Erythroblast (primary cell): ENCODE measurements at regions not wholly inside any gene's neighbourhood (a gene's known extent, or its start where the extent isn't known, plus 50 kb on each side); places are given as distances from the start of the nearest gene placed in this dataset.
A peak's percentile ranks its signal among the peaks of the same experiment; 100 is the strongest.

Source experiments
- DNase-seq, 2 experiments: peaks; one replicate each; lab custom pipeline; 2025; lab: John Stamatoyannopoulos, UW
- GATA1 ChIP-seq: IDR thresholded peaks from 2 replicates; pipeline ENCODE4 v1.6.1; 2011; ENCODE audit warnings: low read depth, mild to moderate bottlenecking, control low read depth, low read length, moderate library complexity
- POLR2A ChIP-seq: IDR thresholded peaks from 2 replicates; pipeline ENCODE4 v1.6.1; 2011; ENCODE audit warnings: mild to moderate bottlenecking, low read length

DNA sequence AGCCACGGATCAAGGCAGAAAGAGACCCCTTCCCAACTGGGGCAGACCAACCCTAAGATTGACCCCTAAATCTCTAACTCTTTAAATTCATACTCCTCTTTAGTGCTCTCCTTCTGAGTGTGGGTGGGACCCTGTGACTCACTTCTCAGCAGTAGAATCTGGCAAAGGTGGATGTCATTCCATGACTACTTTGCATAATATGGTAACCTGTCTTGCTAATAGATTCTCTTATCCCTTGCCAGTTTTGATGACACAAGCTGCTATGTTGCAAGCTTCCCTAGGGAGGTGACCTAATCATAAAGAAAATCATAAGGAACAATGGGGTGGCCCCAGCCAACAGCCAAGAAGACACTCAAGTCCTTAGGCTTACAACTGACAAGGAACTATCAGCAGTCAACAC is 155.4 kb upstream of the VWC2 start:
- TF ChIP-seq GATA1 (no peak), POLR2A (no peak)
- no peak for DNase-seq

DNA sequence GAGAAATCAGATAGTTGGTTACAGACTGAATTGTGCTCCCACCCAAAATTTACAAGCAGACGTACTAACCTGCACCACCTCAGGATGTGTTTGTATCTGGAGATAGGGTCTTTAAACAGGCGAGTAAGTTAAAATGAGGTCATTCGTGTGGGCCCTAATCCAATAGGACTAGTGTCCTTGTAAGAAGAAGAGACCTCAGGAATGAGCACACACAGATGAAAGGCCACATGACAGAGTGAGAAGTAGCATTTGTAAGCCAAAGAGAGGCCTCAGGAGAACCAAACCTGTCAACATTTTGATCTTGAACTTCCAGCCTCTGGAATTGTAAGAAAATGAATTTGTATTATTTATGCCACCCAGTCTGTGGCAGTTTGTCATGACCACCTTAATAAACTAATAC is 149.5 kb upstream of the VWC2 start:
- DNase-seq = no peak
- no peak for TF ChIP-seq POLR2A
- no peak for TF ChIP-seq GATA1

DNA sequence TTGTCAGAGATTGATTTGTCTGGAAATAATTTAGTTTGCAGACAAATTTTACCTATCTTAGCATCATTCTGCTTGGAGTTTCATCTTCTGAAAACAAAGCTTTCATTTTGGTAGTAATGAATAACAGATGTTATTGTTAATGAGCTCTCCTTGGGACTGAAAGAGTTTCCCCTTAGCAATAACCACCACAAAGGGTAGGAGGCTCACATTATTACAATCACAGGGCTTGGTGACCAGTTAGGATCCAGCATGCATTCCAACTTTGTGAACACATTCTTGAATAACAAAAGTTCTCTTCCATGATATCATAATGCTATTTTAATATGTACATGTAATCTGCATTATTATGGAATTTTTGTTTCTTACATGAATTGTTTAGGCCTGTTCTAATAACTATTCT is 148.8 kb upstream of the VWC2 start:
- no peak for TF ChIP-seq POLR2A
- no peak for TF ChIP-seq GATA1
- DNase-seq = no peak

DNA sequence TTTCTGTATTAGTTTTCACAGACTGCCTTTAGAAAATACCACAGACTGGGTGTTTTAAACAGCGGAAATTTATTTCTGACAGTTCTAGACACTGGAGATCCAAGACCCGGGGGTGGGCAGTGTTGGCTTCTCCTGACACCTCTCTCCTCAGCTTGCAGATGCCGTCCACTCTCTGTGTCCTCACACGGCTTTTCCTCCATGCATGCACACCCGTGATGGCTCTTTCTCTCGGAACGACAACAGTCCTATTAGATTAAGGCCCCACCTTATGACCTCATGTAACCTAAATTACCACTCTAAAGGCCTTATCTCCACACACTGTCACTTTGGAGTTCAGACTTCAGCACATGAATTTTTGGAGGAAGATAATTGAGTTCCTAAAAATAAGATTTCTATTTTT is 142.9 kb upstream of the VWC2 start:
- no peak for DNase-seq
- TF ChIP-seq POLR2A (no peak), GATA1 (no peak)

DNA sequence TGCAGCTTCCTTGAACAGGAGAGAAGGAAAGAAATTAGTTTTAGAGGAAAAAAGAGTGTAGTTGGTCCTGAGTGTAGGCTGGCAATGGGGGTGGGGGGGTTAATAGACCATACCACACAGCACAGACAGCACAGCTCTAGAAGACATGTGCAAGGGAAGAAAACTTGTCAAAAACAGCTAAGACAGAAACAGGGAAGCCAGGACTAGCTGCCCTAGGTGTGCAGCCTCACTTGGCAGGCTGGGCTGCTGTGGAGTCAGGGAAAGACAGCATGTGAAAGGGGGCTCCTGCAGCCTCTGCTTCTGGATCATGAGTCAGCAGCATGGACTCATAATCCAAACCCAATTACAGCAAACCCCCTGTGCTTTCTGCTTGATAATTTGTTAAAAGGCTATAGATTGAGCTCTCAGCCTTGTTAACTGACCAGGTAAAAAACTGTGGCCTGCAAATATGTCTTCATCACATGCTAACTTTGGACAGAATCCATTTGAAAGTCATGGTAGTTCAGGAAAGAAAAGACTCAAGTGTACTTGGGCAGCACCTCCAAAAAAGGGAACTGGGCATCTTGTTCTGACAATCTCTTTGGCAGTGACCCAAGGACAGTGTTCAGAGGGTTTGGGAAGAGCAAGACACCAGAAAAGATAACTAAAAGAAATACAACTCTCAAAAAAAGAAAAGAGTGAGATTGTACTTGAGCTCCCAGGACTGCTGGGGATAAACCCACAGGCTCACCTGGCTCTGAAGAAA is 142.2 kb upstream of the VWC2 start:
- DNase-seq = no peak

DNA sequence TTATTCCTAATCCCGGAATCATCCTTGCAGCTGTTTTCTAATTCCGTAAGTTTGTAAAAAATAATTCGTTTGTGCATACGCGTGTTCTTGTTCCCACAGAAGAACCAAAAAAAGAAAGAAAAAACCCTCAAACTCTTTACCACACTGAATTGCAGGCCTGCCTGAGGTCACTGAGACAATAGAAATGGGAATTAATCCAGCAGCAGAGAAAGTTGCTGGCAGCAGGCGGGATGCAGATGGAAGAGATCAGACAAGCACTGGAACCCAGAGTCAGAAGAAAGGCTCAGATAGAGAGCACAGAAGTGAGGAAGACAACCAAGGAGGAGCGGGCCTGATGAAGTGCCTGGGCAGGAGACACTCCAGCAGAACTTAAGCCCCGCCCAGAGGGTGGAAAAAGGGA is 141.5 kb upstream of the VWC2 start:
- DNase-seq = no peak
- TF ChIP-seq POLR2A = no peak
- no peak for TF ChIP-seq GATA1

More for the DNA sequence above, 142.2 kb upstream of the VWC2 start:
- no peak for TF ChIP-seq POLR2A
- no peak for TF ChIP-seq GATA1

DNA sequence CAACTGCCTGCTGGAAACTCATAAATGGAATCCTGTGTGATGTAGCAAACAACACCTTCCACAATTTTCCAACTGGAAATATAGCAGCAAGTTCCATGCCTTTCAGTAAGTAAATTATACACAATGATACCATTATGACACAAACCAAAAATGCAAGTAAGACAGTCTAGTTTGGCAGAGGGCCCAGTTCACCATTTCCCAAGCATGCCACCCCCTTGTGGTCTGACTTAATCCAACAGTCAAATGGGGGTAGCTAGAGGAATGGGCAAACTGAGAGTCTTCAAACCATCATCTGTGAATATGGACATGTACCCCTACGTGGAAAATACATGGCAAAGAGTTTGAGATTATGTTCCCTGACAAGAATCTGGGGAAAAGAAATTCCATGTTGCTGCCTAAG is 137.6 kb upstream of the VWC2 start:
- TF ChIP-seq GATA1 (no peak), POLR2A (no peak)
- peak in 1 of 2 experiments; percentile 9 for DNase-seq

DNA sequence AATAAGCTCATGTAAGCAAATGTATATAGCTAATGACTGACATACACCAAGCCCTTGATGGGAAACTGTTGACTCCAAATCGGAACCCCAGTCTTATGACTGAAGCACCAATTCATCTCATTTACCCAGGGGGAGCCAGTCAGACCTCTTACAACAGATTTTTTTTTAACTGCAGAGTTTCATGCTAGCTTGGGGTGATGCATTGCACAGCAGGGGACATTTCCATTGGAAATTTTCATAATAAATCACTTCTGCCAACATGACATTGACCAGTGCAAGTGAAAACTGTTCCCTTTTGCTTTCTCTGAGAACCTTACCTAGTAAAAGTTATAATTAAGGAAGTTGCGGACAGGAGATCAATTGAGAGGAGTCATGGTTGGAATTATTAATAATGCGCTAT is 137.0 kb upstream of the VWC2 start:
- no peak for TF ChIP-seq GATA1
- no peak for TF ChIP-seq POLR2A

DNA sequence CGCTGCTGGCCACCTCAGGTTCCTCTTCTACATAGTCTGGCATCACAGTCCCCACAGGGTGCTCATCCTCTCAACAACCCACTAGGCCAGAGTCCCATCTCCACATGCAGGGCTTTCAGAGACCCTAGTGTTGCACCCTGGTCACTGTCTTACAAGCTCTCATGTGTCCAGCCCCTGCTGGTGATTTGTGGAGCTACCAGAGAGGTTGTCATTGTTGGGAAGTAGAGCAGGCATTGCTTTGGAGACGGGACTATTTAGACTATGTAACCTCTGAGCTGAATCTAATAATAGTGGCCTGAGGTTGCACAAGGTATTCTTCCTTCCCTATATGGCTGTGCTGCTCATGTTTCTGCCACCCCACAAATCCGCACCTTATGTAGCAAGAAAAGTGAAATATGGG is 135.3 kb upstream of the VWC2 start:
- DNase-seq = no peak
- TF ChIP-seq POLR2A (no peak), GATA1 (no peak)

More for the DNA sequence above, 137.0 kb upstream of the VWC2 start:
- no peak for DNase-seq

DNA sequence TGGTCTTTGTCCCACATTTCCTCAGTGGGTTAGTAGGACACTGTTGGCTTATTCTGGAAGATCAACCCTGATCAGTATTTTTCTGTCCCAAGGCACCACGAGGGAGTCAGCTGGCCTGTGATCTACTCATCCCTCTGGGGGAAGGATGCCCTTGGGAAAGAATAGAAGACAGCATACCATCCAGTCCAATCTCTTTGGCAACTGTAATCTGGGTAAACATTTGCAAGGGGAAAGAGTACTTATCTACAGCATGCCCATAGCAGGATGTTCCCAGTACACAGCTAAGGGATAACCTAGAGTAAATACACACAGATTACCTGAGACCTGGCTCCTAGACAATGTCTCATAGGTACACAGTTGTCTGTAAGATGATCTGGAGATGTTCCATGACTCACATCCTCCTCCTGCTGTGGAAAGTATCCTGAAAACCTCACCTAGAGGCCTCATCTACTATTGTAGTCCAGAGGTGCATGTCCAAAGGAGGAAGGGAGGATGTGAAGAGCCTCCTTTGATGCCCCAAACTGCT is 134.3 kb upstream of the VWC2 start:
- no peak for DNase-seq
- TF ChIP-seq GATA1 = no peak
- no peak for TF ChIP-seq POLR2A

DNA sequence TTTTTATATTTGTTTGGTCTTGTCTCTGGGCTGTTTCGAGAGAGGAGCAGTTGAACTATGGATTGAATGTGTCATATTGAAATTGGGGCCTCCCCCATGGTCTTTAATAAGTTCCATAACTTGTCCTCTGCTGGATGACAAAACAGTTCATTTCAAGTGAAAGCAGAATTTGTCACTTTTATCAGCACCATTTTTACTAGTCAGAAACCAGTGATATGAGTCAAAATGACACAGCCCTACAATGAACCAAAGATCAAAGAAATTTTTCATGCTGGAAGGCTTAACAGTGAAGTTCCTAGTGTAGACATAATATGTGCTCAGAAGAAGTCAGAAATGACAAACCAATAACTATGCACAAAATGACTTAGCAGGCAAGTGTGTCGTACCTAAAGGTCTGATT is 133.6 kb upstream of the VWC2 start:
- no peak for DNase-seq
- no peak for TF ChIP-seq GATA1
- TF ChIP-seq POLR2A = no peak

DNA sequence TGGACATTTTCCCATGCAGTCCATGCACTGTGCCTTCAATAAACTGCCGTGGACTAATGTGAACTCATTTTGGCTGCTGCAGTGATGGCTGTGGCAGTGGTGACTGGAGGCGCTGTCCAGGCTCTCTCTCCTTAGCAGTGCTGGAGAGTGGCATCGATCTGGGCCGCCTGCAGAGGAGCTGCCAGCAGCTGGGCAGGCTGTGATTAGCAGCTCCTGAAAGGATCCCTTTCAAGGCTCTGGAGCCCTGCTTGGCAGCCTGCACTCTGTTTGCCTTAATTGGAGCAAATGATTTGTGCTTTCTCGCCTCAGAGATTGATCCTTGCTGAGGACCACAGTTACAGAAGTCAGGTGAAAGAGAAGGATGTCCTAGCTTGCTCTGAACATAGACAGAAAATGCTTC is 130.1 kb upstream of the VWC2 start:
- DNase-seq = no peak
- TF ChIP-seq GATA1 = no peak
- no peak for TF ChIP-seq POLR2A

DNA sequence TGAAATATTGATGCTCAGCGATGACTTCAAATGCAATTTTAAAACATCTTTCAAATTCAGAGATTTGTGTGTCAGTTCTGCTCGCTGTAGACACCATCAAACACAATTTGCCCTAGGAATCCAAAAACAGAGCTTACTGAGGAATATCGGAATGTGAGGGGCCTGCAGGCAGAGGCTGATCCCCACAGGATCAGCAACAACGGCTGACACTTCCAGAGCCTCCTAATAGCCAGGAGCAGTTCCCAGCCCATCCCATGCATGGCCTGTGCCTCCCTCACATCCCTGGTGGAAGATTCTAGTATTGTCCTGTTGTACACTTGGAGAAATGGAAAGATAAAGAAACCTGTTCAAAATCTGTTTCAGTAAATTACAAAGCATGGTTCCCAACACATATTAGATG is 129.7 kb upstream of the VWC2 start:
- DNase-seq = no peak
- no peak for TF ChIP-seq GATA1
- no peak for TF ChIP-seq POLR2A

DNA sequence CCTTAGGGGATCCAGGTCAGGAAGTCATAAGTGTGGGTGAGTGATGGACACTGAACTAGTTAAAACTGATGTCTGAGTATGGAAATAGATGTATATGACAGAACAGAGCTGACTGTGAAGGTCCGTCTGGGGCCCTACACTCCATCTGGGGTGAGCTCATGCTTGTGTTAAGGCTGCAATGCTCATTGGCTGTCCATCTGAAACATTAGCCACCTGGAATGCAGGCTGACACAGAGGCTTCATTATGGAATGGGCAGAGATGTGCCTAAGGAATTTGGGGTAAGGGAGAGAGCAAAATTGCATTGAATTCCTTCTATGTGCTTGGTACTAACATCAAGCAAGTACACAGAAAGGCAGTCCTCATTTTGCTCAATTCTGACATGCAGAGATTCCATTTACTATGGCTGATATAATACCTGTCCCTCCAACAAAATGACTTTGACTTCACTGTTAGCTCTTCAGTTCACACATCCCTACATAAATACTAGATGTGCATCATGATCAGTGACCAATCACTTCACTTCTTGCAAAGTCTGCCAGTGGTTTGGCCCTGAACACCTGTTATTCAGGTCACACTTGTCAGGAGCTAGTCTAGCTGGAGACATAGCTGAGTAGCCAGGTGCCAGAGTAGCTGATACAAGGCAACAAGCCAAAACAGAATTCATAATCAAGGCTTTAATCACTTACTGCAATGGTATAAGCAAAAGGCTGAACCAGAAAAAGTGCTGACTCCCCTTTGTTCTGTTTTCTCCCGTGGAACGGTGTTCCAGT is 128.9 kb upstream of the VWC2 start:
- DNase-seq = no peak
- TF ChIP-seq POLR2A (no peak), GATA1 (no peak)

DNA sequence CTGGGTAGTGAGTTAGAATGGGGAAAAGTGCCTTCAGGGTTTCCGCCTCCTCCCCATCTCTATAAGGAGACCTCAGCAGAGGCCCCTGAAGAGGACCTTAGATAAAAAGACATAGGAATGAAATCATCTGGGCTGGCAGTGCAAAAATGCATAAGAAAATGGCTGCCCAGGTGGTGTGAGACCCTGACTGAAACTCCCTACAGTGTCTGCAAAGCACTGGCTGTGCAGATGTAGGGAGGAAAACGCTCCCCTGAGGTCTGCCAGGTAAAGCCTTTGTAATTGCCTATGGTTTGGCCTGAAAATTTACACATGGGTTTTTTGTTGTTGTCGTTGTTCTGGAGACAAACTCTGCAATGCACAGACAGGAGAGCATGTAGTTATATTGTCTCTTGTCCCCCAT is 128.1 kb upstream of the VWC2 start:
- TF ChIP-seq GATA1 = no peak
- no peak for DNase-seq
